ENCODE measurements at regions not wholly inside any gene's neighbourhood (a gene's known extent, or its start where the extent isn't known, plus 50 kb on each side); places are given as distances from the start of the nearest gene placed in this dataset.
A peak's percentile ranks its signal among the peaks of the same experiment; 100 is the strongest.

DNA sequence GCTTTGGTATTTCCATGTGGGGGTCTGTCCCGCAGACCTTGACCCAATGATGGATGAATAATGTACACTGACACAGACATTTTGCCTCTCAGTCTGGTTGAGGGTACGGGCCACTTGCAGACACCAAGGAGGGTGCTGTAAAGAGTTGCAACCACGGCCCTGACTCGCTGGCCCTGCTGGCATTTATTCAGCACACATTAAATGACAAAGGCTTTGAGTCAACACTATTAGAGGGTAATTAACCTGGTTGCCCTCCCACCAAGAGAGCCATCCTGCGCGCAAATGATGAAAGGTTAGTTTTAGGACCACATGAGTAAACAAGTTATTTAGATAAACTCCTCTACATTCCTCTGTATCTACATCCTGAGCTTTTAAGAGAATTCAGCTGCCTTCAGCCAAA lies 308.9 kb upstream of the MMS22L start:
- DNase-seq (ENCODE audit: low read depth in 2 of 2), result no peak

DNA sequence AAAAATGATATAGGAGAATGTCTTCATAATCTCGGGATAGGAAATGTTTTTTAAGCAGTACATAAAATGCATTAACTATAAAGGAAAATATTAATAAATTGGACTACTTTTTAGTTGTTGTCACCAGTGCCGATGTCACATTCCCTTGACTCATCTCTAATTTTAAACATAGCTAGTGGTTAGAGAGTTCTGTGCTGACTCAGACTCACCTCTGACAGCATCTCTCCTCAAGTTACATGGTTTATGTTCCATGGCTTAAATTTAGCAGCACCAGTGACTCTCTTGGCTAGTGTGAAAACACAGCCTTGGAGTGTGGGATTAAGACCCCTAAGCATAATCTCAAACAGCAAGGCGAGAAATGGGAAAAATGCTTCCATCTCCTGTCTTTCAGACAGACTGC lies 311.8 kb upstream of the MMS22L start:
- peak; percentile 43 to 47 for DNase-seq (ENCODE audit: low read depth in 2 of 2)

DNA sequence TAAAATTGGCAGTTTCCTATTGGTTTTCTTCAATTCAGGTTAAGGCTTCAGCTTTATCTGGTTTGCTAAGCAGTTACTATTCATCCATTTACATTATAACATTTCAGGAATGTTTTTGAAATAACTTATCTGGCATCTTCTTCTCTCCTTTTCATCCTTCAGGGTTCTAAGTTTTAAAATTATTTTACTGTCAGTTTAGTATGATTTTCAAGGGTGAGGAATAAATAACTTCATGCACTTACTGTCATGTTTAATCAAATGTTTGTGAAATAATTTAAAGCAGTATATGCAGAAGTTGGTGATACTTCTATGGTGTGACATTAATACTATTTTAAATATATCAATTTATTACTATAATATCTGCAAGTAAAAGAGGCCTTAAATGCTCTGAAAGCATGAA lies 338.1 kb upstream of the MMS22L start:
- DNase-seq (ENCODE audit: low read depth in 2 of 2), result no peak

DNA sequence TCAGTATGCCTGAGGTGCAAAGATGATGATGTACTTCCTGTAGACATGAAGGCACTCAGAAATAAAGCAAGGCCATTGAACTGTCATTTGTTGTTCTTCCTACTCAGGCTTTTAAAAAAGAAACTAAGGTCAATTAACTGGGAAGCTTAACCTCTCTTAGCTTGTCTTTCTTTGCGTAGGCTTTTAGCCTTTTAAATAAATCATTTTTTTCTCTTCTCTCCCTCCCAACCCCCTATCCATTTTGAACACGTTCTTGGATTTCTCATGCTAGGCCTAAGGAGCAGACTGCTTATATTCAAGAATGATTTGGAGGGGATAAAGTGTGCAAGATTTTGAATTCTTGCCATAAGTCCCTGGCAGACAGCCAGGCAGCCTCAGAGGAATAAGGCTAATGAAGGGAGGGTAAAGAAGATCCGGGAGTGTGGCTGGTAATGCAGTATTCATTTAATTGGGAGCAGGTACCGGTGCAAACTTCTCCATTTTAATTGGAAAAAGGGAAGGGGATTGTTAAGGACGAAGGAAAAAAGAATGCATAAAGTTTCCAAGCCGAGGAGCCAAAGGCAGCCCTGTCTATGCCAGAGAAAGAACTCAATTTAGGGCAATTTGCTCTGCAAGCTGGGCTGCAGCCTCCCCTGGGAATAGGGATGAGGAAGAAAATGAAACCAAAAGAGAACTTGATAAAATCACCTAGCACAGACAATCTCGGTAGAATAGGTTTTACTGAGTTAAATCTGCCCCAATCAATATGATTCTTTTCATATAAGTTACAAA lies 343.8 kb upstream of the MMS22L start:
- peak; percentile 59 to 66 for DNase-seq (ENCODE audit: low read depth in 2 of 2)

DNA sequence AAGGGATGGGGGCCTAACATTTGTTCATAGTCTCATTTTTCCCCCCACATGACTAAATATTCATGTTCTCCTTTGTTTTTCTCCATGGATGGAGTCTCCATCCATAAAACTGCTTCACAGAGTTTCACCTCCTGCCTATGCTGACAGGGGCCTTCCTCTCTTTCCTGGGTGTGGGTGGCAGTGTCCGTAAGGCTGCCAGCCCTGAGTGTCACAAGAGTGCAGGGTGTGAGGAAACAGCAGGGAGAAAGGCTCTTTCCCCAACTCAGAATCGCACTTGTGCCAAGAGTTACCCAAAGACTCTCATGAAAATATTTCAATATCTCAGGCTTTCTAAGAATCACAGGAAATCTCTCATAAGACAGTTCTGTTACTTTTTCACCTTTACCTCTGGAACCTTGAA lies 346.2 kb upstream of the MMS22L start:
- DNase-seq (ENCODE audit: low read depth in 2 of 2), result no peak

DNA sequence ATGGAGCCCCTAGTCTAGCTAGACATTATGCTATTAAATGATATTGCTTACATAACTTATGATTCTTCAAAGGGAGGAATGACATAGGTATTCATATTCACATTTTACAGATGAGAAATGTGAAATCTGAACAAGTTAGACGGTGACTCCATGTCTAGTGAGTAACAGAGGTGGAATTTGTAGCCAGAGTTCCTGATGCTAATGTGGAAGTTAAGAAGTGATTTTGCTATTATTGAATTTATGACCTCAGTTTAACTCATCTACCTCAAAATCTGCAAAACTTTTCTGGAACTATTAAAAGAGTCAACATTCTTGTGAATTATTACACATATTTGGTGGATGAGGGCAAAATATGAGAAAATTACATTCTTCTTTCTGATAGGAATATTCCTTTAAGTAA lies 347.6 kb upstream of the MMS22L start:
- DNase-seq (ENCODE audit: low read depth in 2 of 2), result peak; percentile 53 to 60

DNA sequence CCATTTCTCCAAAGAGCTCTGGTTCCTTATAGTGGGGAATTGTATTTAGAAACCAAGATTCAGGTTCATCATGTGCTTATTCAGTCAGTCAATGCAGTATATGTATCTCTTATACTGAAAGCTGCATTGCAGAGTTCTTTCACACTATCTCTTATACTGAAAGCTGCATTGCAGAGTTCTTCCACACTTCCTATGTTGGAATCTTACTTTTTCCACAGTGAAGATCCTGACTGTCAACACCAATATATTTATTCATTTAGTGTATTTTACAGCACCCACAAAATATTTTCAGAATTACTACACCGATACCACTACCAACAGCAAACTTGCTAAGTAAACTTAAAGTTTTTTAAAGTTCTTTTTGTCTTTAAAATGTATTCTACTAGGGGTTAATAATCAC lies 349.3 kb upstream of the MMS22L start:
- peak; percentile 48 to 59 for DNase-seq (ENCODE audit: low read depth in 2 of 2)

DNA sequence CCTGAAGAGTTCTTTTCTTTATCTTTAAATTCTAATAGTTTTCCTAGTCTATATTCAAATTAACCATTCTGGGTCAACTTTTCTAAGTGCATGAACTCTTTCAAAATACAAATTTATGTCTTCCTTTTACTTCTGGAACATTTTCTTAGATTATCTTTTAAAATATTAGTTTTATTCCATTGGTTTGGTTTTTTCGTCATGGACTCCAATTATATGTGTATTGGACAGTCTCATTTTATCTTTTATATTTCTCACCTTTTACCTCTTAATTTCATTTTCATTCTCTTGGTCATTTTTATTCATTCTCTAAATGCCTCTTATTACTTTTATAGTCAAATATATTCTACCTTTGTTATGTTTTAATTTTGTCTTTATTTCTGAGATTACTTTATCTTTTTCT lies 356.7 kb upstream of the MMS22L start:
- DNase-seq (ENCODE audit: low read depth in 2 of 2), result no peak

DNA sequence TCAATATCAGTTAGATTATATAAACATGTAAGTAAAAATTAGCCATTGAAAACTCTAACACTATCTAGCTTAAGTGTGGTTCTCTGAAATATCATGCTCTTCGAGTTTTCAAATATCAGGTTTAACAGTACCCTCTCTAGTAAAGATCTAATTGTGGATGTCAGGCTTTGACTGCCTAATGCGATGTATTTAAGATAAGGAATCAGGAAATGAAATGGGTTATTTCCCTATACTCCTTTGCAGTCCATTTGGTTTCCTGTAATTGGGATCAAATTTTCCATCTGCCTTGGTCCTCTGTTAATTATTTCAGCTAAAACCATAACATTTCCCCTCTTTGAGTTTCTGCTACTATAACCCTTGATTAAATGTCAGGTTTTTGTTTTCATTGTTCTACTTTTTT lies 361.3 kb upstream of the MMS22L start:
- no peak for DNase-seq (ENCODE audit: low read depth in 2 of 2)

DNA sequence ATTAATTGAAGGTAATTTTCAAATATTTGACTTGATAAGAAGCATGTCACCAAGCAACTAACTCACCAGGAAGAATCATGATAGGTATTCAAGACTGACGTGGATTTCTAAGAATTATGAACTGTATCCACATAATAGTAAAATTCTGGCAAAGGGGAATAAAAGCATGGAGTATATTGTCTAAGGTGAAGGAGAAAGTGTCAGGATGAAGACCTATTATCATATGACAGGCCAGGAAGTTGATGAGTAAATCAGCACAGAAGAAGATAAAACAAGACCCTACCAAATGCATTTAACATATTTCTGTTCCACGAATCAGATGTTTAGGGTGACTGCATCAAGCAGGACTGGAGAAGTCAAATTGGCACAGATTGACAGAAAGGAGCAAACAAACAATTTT lies 362.7 kb upstream of the MMS22L start:
- no peak for DNase-seq (ENCODE audit: low read depth in 2 of 2)

DNA sequence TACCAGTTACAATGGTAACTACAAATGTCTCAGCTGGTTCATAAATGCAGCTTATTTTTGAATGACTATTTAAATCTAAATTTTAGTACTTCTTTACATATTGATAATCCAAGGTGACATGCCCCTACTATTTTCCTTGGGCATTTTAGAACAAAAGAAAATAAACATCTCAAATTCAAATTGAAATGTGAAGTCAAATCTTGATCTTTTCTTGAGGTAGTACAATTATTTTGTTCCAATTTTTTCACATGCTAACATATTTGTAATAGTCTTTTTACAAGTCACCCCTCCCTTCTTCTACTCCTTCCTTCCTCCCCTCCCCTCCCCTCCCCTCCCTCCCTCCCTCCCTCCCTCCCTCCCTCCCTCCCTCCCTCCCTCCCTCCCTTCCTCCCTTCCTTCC lies 370.1 kb upstream of the MMS22L start:
- no peak for DNase-seq (ENCODE audit: low read depth in 2 of 2)

DNA sequence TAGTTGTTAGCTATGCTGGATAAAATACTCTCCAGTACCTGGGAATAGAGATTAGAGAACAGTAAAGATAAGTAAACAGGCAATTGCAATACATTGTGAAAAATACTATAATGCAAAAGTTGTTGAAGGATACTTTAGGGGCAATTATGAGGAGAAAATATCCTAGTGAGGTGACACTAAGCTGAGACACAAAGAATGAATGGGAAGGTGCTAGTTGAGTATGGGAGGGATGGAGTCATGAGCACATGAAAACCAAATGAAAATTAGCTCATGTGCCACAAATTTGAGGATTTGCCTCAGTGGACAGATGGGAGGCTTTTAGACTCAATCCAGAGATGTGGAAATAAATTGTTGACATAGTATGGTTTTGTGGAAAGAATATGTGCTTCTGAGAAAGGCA lies 370.5 kb upstream of the MMS22L start:
- no peak for DNase-seq (ENCODE audit: low read depth in 2 of 2)

DNA sequence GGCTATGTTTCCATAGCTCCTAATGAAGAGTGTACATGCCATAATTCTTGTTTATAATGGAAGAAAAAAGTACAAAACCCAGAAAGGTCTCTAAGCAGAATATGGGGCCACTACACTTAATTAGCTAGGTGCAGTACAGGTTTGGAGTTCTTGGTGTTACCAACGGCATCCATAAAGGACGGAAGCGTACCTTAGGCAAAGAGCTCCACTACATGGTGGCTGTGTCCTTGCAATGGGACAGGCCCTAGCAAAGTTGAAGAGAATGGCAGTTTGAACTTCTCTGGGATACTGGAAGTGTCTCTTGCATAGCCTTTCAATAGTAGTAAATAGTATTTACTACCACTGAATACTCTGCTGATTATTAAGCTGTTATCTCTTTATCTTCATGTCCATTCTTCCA lies 371.7 kb upstream of the MMS22L start:
- no peak for DNase-seq (ENCODE audit: low read depth in 2 of 2)

DNA sequence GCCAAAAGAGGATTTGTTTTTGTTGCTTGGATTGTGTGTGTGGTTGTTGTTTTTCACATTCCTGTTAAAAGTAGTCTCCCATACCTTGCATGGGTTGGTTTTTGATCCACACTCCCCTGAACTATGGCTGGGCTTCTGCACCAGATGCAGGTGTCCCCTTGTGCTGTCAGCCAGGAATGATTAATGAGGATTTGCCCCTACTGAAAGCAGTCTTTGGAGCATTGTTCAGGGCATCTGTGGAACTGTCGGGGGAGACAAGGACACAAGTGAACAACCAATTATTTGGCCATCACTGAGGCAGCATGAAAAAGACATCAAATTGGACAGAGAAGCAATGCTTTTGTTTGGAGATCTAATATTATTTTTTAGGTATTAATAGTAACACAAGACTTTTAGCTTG lies 373.2 kb upstream of the MMS22L start:
- DNase-seq (ENCODE audit: low read depth in 2 of 2), result no peak

DNA sequence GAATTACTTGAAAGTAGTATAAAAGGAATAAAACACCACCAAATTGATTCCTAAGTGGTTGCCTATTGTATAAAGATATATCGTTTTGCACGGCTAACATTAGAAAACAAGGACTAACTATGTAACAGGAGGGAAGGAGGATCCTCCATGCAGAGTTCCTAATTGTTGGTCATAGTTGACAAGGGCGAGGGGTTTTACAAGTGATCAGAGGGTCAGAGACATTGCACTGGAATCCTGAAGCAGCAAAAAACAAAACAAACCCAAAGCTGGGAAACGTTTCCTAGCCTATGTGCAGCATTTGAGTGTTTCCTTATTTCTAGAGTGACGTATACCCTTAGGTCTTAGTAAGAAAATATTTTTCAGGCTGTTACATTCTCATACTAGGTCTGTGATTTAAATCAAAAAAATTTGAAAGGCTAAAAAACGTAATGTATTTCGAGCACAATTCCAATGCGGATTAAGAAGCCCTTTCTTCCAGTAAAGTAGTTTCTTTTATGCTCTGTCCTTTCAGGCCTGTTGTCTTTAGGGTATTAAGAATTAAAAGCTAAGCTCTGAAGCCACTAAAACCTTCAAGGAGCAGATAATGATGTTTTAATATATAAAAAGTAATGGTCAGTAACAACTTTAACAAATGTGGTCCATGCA lies 373.8 kb upstream of the MMS22L start:
- DNase-seq (ENCODE audit: low read depth in 2 of 2), result no peak

DNA sequence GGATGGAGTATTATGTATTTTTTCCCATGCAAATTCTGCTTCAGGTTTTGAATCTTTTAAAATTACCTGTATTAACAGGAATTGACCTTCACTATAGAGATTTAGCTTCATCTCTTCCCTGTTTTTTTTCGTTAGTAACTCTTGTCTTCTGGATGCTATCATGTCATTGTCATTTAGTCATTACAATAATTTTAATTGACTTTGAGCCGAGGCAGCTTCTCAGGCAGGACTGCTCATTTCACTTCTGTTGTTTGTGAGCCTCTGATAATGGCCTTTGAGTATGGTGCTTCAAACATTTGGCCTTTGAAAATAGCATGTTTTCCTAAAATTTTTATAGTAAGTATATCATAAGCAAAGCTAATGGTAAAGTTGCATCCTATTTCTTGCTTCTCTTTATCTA lies 375.1 kb upstream of the MMS22L start:
- no peak for DNase-seq (ENCODE audit: low read depth in 2 of 2)

DNA sequence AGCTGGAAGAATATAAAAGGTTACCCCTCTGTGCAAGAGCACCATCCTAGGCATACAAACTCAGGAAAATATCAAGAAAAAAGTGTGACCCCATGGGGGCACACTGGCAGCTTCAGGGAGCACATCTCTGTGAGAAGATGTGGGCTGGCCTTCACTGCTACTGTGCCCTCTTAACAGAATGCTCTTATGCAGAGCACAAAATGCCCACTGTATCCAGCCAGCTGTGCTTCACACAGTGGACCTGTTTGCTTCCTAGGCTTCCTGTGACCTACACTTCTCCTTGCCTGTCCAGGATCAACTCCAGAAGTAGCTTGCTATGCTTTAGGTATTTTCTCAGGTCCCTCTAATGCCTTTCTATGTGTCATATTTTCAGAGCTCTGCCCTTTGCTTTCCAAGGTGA lies 380.2 kb upstream of the MMS22L start:
- no peak for DNase-seq (ENCODE audit: low read depth in 2 of 2)

DNA sequence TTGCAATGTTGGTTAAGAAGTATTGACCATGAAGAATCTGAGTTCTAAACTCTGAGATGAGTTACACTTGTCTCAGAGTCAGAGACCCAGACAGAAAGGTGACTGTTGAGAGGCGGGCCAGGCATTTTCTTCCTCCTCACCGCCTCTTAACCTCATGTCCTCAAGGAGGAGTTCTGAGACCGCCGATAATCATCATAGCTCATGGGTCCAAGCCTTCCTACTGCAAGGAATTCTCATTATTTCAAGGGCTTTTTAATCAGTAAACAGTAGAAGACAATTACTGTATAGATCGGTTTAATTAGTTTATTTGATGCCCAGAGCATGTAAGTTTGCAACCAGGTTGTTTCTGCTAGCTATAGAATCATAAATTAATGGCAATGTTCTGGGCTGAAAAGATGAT lies 382.4 kb upstream of the MMS22L start:
- no peak for DNase-seq (ENCODE audit: low read depth in 2 of 2)

DNA sequence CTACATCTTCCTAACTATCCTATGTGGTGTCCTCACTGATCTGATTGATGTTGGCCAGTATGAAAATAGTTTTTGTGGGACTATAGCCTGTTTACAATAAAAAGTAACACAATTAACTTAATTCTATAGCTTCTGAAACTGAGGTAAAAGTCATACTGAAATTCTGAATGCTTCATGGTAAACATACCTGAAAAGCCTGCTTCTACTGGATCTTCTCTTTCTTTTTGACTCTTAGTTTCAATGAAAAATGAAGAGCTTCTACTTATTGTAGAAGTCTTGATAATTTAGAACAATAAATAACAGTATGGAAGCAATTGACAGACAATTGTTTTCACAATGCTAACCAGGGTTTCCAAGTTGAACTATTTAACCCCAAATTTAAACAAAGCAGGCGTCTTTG lies 383.9 kb upstream of the MMS22L start:
- no peak for DNase-seq (ENCODE audit: low read depth in 2 of 2)

DNA sequence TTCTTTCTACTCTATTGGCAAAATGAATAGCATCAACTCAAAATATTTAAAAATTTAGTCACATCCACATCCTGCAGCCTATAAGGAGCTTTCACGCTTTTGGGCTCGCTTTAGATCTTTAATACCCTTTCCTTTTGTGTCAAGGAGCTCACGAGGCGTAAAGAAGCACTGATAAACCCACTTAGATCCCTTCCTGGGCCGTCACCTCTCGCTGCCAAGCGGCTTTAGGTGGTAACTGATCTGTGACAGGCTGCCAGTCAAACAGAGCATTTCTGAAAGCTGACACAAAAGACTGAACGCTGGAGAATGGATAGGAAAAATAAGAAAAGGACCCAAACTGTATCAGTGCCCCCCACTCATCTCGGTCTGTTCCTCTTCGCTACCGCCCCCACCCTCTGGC lies 385.7 kb upstream of the MMS22L start:
- DNase-seq (ENCODE audit: low read depth in 2 of 2), result no peak

DNA sequence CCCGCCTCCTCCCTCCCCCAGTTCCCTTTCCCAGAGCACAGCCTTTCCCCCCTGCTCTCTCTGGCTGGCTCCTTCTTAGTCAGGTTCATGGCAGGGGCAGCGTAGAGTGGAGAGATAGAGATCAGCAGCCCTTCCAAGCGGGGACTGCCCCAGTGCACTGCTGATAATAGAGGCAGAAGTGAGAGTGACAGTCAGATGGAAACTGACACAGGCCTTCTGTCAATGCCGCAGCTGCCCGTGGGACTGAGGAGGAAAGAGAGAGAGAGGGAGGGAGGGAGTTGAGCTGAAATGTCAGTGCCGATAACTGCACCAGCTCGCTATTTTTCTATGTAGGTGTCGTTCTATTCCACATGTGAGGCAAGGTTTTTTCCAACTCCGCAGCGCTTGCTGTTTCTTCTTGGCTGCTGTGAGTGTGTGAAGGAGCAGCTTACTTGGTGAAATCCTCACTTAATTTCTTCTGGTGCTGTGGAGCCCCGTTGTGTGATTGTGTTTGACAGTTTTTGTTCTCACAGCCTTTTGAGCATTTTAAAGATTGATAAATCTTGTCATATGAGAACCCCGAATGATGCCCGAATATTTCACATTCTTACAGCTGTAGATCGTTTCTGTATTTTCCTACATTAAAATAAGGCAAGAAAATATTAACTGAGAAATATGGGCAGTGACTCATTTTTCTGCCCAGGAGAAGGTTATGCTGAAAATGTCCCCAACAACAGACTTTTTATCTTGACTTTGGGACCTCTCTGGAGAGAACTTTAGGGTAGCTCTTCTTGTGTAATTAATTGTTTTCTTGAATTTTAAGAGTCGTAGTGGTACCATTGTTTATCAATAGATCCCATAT lies 386.4 kb upstream of the MMS22L start:
- DNase-seq (ENCODE audit: low read depth in 2 of 2), result peak in 1 of 2 experiments; percentile 7

DNA sequence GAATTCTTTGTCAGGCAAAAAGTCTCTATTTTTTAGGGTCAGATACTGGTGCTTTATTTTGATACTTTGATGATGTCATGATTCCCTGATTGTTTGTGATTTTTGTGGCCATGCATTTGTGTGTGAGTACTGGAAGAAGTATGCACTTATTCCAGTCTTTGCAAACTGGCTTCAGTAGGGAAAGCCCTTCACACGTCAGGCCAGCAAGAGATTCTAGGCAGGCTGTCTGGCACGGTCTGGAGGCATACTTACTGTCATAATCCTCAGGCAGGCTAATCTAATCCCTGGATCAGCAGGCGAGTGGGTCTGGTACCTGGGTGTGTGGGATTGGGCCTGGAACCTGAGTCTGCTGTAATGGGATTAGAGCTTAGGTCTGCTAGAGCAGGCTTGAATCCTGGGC lies 391.8 kb upstream of the MMS22L start:
- peak in 1 of 2 experiments; percentile 9 for DNase-seq (ENCODE audit: low read depth in 2 of 2)

DNA sequence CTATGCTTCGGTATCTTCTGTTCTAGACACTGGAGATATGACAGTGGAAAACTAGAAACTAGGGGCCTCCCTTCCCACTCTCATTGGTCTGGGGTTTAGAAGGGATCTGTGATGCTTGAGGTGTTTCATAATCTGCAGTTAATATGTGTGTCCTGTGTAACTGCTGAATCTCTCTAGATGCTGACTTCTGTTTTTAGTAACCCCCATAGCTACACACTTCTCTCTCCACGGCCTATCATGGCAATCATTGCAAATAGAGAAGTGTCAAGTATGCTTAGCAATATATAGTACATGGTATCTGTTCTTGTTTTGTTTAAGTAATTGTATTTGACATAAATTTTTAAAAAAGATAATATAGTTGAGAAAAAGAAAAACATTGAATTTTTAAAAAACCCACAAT lies 394.6 kb upstream of the MMS22L start:
- no peak for DNase-seq (ENCODE audit: low read depth in 2 of 2)

All from fibroblast of skin of left quadriceps (primary cell).